ENCODE measurements at regions not wholly inside any gene's neighbourhood (a gene's known extent, or its start where the extent isn't known, plus 50 kb on each side); places are given as distances from the start of the nearest gene placed in this dataset.

DNA sequence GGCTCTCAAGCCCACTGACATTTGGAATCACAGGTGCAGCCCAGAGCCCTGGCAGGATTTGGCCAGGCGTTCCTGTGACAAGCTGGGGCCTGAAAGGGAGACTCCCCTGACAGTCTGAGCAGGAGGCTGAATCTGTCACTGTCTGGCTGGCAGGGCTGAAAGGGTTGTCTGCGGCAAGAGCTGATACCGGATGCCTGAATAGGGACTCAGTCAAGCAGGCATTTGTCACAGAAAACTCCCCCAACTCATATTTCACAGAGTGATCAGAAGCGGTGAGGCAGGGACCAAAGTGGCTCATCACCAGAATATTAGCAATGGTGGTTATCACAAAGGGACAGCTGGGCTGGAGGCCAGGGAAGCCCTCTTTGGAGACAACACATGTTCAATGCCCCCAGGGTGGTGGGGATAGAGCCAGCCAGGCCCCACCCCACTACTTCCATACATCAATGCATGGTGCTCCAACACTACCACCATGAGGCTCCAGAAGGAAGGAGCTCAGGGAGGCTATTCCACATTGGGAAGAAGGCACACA lies 295.5 kb downstream of the DTWD2 start:
- TF ChIP-seq, protein P1, sequence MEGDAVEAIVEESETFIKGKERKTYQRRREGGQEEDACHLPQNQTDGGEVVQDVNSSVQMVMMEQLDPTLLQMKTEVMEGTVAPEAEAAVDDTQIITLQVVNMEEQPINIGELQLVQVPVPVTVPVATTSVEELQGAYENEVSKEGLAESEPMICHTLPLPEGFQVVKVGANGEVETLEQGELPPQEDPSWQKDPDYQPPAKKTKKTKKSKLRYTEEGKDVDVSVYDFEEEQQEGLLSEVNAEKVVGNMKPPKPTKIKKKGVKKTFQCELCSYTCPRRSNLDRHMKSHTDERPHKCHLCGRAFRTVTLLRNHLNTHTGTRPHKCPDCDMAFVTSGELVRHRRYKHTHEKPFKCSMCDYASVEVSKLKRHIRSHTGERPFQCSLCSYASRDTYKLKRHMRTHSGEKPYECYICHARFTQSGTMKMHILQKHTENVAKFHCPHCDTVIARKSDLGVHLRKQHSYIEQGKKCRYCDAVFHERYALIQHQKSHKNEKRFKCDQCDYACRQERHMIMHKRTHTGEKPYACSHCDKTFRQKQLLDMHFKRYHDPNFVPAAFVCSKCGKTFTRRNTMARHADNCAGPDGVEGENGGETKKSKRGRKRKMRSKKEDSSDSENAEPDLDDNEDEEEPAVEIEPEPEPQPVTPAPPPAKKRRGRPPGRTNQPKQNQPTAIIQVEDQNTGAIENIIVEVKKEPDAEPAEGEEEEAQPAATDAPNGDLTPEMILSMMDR (IDR thresholded peaks at IDR 0.05), result no peak
- no peak for TF ChIP-seq POLR2A (IDR thresholded peaks at IDR 0.05)
